ENCODE measurements at regions not wholly inside any gene's neighbourhood (a gene's known extent, or its start where the extent isn't known, plus 50 kb on each side); places are given as distances from the start of the nearest gene placed in this dataset.
A peak's percentile ranks its signal among the peaks of the same experiment; 100 is the strongest.

GRCh38 chr21:27505516-27505915, 538.6 kb upstream of the ADAMTS5 start:
- DNase-seq (ENCODE audit: low spot score): peak; percentile 31

- no peak for DNase-seq (ENCODE audit: low spot score)
These were observed 535.9 kb upstream of the ADAMTS5 start for GRCh38 chr21:27502801-27503200.

DNA sequence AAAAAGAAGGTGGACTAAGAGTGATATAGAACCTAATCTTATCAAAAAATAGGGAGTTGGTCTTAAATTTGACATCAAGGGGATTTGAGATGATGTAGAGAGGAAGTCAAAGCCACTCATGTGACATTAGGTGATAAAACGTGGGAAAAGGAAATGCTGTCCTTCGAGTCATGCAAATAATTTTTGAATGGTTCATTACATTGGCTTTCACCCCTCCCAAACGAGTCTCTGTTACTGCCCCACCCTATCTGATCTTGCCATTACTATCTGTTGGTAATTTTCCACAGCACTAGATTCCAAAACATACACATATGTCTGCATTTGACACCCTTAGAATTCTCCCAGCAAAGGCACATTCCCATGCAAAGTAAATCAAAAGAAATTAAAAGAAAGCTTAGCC, 531.1 kb upstream of the ADAMTS5 start:
- DNase-seq (ENCODE audit: low spot score): no peak

DNA sequence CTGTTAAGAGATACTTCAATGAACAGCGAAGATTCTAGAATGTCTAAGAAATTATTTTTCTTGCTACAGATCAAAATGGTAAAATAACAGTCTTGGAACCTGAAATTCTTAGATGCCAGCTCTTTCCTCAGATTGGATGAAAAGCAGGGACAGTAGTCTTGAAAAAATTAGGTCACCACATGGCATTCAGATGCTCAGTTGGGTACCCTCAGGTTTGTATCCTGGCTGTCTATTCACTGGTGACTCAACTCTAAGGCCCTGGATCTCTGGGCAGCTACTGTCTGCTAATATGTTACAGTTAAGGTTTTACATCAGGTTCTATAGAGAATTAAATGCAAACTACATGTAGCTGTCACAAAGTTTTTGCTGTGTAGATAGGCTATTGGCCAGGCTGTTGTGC, 528.9 kb upstream of the ADAMTS5 start:
- peak; percentile 8 for DNase-seq (ENCODE audit: low spot score)

DNA sequence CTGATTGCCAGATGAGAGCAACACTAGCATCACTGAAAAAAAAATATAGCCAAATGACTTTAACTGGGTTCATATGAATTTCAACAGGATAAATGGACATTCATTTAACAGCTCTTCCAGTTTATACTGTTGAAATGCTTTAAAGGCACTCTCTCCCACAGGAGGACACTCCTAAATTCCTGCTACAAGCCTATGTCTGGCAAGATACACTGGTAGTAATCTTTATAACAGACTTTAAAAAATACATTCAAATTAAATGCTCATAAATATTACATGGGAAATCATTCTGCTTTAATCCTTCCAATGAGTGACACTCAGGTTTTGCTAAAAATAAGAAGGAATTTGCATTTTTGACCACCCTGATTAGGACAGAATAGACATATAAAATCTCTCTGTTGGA, 526.7 kb upstream of the ADAMTS5 start:
- DNase-seq (ENCODE audit: low spot score): no peak

DNA sequence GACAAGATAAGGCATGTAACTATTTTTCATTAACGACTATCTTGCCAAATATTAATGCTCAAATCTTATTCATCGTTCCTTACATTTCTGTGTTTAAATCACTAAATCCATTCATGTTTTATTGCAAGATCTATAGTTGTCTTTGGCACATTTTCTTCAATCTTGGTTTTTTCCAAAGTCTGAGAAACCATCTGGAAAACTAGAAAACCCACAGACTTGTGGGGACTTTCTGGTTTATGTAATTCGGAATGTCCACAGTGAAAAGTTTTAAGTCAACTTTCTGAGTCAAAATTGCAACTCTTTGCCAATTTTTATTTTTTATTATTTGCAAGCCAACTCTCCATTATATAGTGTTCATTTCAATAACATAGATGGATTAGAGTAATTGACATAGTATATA, 520.8 kb upstream of the ADAMTS5 start:
- DNase-seq (ENCODE audit: low spot score): no peak

DNA sequence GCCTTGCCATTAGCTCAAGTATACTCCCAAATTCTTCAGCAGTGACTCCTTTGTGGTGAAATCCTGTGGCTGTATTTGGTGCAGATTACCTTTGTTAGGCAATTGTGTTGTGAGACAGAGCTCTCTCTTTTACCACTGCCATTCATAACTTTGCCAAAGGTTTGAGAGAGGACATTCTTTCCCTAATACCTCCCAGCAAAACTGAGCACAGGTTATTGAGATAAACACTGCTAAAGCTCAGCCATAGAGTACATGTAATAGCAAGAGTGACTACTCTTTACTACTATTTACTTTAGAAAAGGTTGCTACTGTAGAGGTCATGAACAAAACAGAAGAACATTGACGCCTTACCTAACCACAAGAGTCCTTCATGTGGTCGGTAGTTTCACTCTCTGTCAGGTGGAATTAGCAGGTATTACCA, 514.0 kb upstream of the ADAMTS5 start:
- DNase-seq (ENCODE audit: low spot score): peak; percentile 62

DNA sequence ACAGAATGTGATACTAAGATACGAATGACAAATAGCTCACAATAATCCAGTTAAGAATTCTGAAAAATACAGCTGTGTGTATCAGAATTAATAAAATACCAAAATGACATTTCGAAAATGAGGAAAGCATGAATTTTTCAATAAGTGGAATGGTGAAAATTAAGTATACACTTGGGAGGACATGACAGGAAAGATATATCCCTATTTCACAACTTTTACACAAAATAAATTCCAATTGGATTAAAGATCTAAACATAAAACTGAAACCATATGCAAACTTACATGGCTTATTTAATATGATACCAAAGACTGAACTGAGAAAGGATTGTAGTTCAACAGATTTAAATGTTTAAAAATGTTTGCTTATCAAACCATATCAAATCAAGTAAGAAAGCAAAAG, 510.4 kb upstream of the ADAMTS5 start:
- no peak for DNase-seq (ENCODE audit: low spot score)

DNA sequence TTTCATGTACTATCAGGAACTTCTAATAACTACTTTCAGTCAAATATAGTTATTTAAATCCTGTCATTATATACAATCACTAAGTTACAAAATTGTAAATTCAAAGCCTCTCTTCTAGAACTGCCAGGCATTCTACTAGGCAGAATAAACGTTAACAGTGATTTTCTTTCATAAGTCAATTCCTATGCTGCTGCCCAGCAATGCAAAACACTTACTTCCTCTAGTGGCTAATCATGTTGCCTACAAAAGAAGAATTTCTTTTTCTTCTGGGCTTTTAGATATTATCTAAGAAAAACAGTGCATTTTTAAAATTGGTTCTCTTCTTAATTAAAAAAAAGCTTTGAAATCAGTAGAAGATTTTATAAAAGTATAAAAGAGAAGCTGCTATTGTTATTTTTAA, 509.8 kb upstream of the ADAMTS5 start:
- peak; percentile 6 for DNase-seq (ENCODE audit: low spot score)

DNA sequence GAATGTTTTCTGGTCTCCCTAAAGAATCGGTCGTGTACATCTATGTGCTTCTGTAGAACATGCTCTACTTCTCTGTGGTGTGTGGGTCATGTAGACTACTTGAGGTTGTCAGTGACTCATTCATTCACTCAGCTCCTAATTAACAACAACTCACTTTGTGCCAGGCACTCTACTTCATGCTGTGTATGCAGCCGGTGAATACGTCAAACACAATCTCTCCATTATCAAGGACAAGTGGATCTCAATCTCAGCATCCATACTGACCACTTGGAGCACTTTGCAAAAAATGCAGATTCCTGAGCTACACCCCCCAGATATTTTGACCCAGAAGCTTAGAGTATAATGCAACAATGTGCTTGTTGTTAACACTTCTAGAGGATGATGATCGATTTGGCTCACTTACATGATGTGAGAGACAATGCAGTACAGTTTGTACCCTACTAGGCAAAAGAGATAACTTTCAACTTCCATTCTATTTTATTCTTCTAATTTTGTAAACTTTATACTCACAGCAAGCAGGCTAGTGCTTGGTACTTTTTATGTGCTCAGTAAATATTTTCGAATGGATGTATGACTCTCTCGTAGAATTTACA, 508.6 kb upstream of the ADAMTS5 start:
- no peak for DNase-seq (ENCODE audit: low spot score)

DNA sequence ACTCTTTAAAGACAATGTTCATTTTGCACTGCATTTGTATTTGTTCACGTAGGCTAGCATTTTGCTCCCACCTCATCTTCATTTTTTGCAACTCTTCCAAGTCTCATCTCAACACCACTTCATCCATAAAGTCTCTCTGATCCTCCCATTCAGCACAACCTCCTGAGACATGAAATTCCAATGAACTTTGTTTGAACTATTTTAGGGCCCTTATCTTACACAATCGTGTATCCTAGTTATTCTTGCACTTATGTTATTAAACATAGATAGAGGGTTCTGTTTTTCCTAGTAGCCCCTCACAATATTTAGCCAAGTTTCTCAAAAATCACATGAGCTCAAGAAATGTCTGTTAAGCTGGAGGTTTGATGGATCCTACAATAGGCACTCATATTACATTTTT, 500.5 kb upstream of the ADAMTS5 start:
- DNase-seq (ENCODE audit: low spot score): no peak

- no peak for DNase-seq (ENCODE audit: low spot score)
These were observed 499.3 kb upstream of the ADAMTS5 start for GRCh38 chr21:27466140-27466539.

- DNase-seq (ENCODE audit: low spot score): peak; percentile 21
These were observed 497.8 kb upstream of the ADAMTS5 start for GRCh38 chr21:27464648-27465047.

DNA sequence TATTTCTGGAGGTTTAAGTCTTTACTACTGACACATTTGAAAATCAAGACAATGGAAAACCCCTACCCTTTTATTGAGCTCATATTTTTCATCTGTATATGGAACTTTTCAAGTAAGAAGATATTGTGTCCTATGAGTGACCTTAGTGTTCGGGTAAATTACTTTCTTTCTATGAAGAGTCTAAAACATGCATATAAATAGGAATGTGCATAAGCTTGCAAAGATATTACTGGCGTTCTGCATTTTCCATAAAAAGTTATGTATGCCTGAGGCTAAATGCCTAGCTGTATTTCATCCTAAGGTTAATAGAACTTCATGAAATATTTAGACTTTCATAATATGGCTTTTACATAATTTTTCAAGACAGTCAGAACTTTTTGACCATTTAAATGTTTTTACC, 495.8 kb upstream of the ADAMTS5 start:
- DNase-seq (ENCODE audit: low spot score): no peak

DNA sequence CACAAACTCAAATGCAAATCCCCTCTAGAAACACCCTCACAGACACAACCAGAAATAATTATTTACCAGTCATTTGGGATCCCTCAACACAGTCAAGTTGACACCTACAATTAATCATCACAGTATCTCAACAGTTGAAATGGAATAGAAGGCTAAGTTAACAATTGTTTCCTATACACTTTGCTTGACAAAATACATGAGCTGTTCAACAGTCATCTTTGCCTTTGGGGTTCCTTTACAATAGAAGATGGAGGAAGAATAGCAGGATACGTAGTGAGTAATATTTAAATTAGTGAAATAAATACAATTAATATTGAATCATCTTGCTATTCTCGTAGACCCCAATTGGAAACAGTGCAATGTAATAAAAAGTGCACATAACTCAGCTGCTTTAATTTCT, 487.3 kb upstream of the ADAMTS5 start:
- no peak for DNase-seq (ENCODE audit: low spot score)

- DNase-seq (ENCODE audit: low spot score): no peak
These were observed 484.2 kb upstream of the ADAMTS5 start for GRCh38 chr21:27451116-27451515.

- DNase-seq (ENCODE audit: low spot score): no peak
These were observed 483.3 kb upstream of the ADAMTS5 start for GRCh38 chr21:27450216-27450615.

DNA sequence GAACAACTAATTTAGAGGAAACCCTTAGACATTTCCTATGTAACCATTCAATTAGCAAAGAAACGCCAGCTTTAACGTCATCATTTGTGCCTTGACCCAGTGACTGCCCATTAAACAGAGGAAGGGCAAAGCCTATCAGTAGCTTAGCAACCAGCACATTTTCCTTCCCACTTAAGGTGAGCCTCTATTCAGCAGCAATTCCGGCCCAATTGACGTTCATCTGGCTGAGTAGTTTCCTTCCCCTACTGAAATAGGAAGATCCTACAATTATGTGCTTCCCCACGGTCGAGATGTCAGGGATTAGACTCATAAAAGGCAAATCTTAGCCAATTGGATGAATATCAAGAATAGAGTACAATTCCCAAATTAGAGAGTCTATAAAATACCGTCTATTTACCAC, 482.1 kb upstream of the ADAMTS5 start:
- no peak for DNase-seq (ENCODE audit: low spot score)

DNA sequence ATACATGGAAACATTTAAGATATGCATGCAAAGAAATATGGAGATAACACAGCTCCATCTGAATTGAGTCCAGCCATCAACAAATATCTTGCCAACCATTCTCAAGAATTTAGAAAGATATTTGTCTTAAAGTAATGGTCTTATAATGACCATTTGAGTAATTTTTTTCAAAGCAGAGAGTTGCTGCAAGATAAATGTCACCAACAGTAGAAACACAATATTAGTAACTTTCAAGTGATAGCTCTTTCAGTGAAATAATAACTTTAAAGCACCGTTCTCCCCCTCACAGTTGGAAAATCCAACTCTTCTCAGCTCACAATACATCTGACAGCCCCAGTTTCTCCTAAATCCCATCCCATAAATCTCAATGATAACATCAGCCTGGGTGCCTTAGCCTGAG, 481.0 kb upstream of the ADAMTS5 start:
- no peak for DNase-seq (ENCODE audit: low spot score)

- peak; percentile 37 for DNase-seq (ENCODE audit: low spot score)
These were observed 462.9 kb upstream of the ADAMTS5 start for GRCh38 chr21:27429710-27430341.

- no peak for DNase-seq (ENCODE audit: low spot score)
These were observed 459.3 kb upstream of the ADAMTS5 start for GRCh38 chr21:27426196-27426595.

- DNase-seq (ENCODE audit: low spot score): peak; percentile 51
These were observed 458.7 kb upstream of the ADAMTS5 start for GRCh38 chr21:27425574-27425973.

DNA sequence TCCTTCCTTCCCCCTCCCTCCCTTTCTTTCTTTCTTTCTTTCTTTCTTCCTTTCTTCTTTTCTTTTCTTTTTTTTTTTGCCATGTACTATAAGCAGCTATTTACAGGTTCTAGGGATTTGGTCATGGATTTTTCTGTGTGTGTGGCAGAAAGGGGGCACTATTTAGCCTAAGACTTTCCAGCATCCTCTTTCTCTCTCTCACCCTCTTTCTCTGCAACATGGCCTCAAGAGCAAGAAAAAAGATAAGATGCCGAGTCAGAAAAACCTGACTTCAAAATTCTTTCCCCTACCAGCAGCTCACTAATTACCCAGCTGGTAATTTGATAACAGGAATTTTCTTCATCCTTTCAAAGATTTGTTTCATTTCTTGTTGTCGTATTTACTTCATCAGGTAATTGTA, 458.3 kb upstream of the ADAMTS5 start:
- DNase-seq (ENCODE audit: low spot score): no peak

DNA sequence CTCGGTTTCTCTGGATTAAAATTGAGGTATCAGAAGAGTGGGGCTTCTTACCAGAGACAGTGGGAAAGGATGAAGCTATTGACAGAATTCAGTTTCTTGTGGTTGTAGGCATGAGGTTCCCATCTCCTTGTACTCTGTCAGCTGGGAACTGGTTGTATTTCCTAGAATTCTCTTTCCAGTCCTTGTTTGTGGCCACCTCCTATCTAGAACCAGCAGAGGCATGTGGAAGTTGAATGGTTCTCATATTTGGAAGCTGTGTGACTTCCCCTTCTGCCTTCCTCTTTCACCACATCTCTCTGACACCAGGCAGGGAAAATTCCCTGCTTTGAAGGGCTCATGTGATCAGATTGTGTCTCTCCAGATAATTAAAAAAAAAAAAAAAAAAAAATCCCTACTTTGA, 457.7 kb upstream of the ADAMTS5 start:
- DNase-seq (ENCODE audit: low spot score): peak; percentile 5
